ENCODE measurements at regions not wholly inside any gene's neighbourhood (a gene's known extent, or its start where the extent isn't known, plus 50 kb on each side); places are given as distances from the start of the nearest gene placed in this dataset.
"Not testable (repeated sequence)": the region's sequence is repeated elsewhere in the genome, so short reads cannot be mapped to it uniquely, and the experiment has no call there.

GRCh38 chr14:103273745-103274615, 60.1 kb upstream of the EIF5 start:
- no peak for DNase-seq (ENCODE audit: low spot score)
- no peak for TF ChIP-seq CTCF (IDR thresholded peaks at IDR 0.05; ENCODE audit: extremely low read depth, missing control alignments)

- no peak for DNase-seq (ENCODE audit: low spot score)
- TF ChIP-seq CTCF (IDR thresholded peaks at IDR 0.05; ENCODE audit: extremely low read depth, missing control alignments): no peak
These were observed 59.0 kb upstream of the EIF5 start for GRCh38 chr14:103275000-103275399.

- TF ChIP-seq CTCF (IDR thresholded peaks at IDR 0.05; ENCODE audit: extremely low read depth, missing control alignments): no peak
- no peak for DNase-seq (ENCODE audit: low spot score)
These were observed 56.1 kb upstream of the EIF5 start for GRCh38 chr14:103277931-103278330.

- no peak for TF ChIP-seq CTCF (IDR thresholded peaks at IDR 0.05; ENCODE audit: extremely low read depth, missing control alignments)
- DNase-seq (ENCODE audit: low spot score): no peak
These were observed 54.7 kb upstream of the EIF5 start for GRCh38 chr14:103279142-103280025.

- DNase-seq (ENCODE audit: low spot score): no peak
- TF ChIP-seq CTCF (IDR thresholded peaks at IDR 0.05; ENCODE audit: extremely low read depth, missing control alignments): no peak
These were observed 53.6 kb upstream of the EIF5 start for GRCh38 chr14:103280278-103280928.

GRCh38 chr14:103281496-103282231, 52.4 kb upstream of the EIF5 start:
- DNase-seq (ENCODE audit: low spot score): no peak
- no peak for TF ChIP-seq CTCF (IDR thresholded peaks at IDR 0.05; ENCODE audit: extremely low read depth, missing control alignments)

- DNase-seq (ENCODE audit: low spot score): not testable (repeated sequence)
These were observed 51.7 kb upstream of the EIF5 start for GRCh38 chr14:103282309-103282708.

All from GM20000 (cell line).